ENCODE measurements at regions not wholly inside any gene's neighbourhood (a gene's known extent, or its start where the extent isn't known, plus 50 kb on each side); places are given as distances from the start of the nearest gene placed in this dataset.

DNA sequence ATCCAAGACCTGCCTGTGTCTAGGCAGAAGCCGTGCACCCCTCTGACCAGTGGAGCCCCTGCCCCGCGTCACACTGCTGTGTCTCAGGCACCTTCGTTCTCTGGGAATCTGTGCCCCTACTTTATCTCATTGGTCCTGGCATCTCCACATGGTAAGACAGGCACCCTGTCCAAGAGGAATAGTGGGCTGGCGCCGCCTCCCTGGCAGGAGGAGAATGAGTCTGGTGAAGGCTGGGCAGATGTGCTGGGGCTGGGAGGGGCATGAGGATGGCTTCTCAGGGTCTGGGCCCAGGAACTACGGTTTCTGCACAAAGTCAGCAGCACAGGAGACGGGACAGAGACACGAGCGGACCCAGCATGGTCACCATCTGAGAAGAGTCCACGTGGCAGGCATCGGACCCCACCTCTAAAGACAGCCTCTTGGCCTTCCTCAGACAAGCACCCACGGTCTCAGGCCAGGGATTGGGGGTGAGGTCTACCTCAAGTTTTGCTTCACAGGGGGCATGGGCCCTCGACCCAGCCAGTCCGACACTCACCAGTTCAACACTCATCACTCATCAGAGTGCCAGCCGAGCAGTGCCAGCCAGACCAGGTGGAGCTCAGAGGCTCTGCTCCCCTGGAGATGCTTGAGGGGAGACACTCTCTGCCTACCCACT, 306.7 kb downstream of the ADGRD1 start:
- 78 to 79% methylated on average over 13 to 16 of the region's 16 CpGs for WGBS, 2 donors
- no peak for DNase-seq
- TF ChIP-seq, protein P1, sequence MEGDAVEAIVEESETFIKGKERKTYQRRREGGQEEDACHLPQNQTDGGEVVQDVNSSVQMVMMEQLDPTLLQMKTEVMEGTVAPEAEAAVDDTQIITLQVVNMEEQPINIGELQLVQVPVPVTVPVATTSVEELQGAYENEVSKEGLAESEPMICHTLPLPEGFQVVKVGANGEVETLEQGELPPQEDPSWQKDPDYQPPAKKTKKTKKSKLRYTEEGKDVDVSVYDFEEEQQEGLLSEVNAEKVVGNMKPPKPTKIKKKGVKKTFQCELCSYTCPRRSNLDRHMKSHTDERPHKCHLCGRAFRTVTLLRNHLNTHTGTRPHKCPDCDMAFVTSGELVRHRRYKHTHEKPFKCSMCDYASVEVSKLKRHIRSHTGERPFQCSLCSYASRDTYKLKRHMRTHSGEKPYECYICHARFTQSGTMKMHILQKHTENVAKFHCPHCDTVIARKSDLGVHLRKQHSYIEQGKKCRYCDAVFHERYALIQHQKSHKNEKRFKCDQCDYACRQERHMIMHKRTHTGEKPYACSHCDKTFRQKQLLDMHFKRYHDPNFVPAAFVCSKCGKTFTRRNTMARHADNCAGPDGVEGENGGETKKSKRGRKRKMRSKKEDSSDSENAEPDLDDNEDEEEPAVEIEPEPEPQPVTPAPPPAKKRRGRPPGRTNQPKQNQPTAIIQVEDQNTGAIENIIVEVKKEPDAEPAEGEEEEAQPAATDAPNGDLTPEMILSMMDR (IDR thresholded peaks at IDR 0.05) = no peak
- no peak for TF ChIP-seq POLR2A (IDR thresholded peaks at IDR 0.05)
- no peaks in the 10 kb centered on the region for H3K27me3 ChIP-seq
- no peaks in the 10 kb centered on the region for H3K36me3 ChIP-seq
- no peak overlapping the region for H3K27ac ChIP-seq
- intact Hi-C loops (cut with DNase I) = no loop called here
- peaks cover 11 to 15% of the 10 kb centered on the region in 2 donors for H3K4me1 ChIP-seq
- no peak overlapping the region for H3K4me3 ChIP-seq (replicated peaks in 1 of 3)
- no peaks in the 10 kb centered on the region for H3K9me3 ChIP-seq

DNA sequence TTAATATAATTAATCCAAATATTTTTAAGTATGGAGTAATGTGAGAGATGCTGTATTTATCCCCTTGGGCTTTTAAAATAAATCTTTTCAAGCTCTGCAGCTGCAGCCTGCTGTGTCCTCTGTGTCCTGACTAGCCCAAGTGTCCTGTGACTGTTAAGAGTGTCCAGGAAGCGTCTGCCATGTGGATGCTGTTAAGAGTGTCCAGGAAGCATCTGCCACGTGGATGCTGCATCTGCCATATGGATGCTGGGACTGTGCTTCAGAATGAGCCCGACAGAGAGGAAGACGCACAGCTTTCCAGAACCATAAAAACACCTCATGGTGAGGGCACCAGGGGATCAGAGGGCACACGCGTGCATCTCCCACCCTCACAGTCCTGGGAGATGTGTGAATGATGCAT, 307.2 kb downstream of the ADGRD1 start:
- WGBS, 2 donors = 76 to 80% methylated on average over 6 of the region's 6 CpGs
- Histone ChIP-seq H3K36me3 (no peaks in the 10 kb centered on the region), H3K27me3 (no peaks in the 10 kb centered on the region), H3K9me3 (no peaks in the 10 kb centered on the region), H3K4me3 (replicated peaks in 1 of 3) (no peak overlapping the region), H3K4me1 (peaks cover 11 to 17% of the 10 kb centered on the region in 2 donors), H3K27ac (no peak overlapping the region)
- no peak for DNase-seq
- TF ChIP-seq, protein P1 (IDR thresholded peaks at IDR 0.05) = no peak
- no peak for TF ChIP-seq POLR2A (IDR thresholded peaks at IDR 0.05)
- intact Hi-C loops (cut with DNase I) = no loop called here

DNA sequence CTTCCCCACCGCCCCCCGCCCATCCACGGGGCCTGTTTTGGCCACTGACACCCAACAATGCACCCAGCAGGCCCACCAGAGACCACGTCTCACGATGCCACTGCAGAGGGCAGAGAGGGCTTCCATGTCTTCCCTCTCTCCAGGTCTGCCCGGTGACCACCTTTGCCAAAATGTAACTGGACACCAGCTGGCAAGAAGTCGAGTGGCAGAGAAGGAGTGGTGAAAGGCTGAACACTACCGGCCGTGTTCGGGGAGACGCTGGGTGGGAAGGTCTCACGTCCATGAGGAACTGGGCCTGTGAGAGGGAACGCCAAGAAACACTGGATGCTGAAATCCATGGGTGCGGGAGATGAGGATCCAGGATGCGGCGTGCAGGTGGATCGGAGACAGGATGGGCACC, 308.2 kb downstream of the ADGRD1 start:
- no peak overlapping the region for H3K4me3 ChIP-seq (replicated peaks in 1 of 3)
- intact Hi-C loops (cut with DNase I) = no loop called here
- H3K9me3 ChIP-seq = no peaks in the 10 kb centered on the region
- peaks cover 11 to 21% of the 10 kb centered on the region in 2 donors for H3K4me1 ChIP-seq
- TF ChIP-seq, protein P1 (IDR thresholded peaks at IDR 0.05) = no peak
- TF ChIP-seq POLR2A (IDR thresholded peaks at IDR 0.05) = no peak
- H3K36me3 ChIP-seq = no peaks in the 10 kb centered on the region
- H3K27ac ChIP-seq = peak overlapping the region in 1 of 3 donors; percentile 17
- no peaks in the 10 kb centered on the region for H3K27me3 ChIP-seq
- 62 to 66% methylated on average over 17 of the region's 17 CpGs for WGBS, 2 donors
- DNase-seq = peak; percentile 69 to 82

DNA sequence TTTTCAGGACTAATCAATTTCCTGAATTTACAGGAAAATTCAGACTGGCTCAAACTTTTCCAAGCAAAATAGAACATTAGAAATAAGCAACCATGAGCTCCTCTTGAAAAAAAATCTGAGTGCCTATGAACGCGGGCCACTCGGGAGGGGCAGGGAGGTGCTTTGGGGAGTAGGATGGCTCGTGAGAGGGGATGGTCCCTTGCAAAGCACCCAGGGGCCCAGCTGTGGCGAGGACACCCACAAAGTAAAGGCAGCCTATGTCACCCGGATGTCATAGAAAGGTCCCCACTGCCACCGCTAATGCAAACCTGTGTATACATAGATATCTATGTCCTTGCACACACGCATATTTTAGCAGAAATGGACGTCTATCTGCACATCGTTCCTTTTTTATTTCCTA, 309.9 kb downstream of the ADGRD1 start:
- DNase-seq = no peak
- 87 to 90% methylated on average over 10 of the region's 10 CpGs for WGBS, 2 donors
- Histone ChIP-seq H3K27ac (peak overlapping the region in 1 of 3 donors; percentile 36), H3K4me1 (peaks cover 15 to 32% of the 10 kb centered on the region in 2 donors), H3K4me3 (replicated peaks in 1 of 3) (no peak overlapping the region), H3K27me3 (no peaks in the 10 kb centered on the region), H3K9me3 (no peaks in the 10 kb centered on the region), H3K36me3 (no peaks in the 10 kb centered on the region)
- intact Hi-C loops (cut with DNase I) = no loop called here
- TF ChIP-seq, protein P1 (IDR thresholded peaks at IDR 0.05) = no peak
- no peak for TF ChIP-seq POLR2A (IDR thresholded peaks at IDR 0.05)

DNA sequence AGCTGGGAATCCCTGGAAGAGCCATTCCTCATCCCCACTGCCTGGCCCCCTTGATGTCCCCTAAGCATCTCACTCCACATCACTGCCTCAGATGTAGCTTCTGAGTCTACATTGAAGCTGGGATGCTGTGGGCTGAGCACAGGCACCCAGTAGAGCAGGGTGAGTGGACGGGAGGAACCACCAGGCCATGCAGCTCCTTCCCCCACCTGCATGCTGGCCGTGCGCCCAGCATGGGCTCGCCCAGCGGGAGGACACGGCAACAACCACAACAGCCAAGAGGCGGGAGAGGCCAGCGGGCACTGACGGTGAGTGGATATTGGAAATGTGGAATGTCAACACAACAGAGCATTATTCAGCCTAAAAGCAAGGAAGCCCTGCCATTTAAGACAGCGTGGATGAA, 310.9 kb downstream of the ADGRD1 start:
- peak in 1 of 2 donors; percentile 44 for TF ChIP-seq POLR2A (IDR thresholded peaks at IDR 0.05)
- TF ChIP-seq, protein P1 (IDR thresholded peaks at IDR 0.05) = peak in 2 of 6 experiments; percentile 21 to 39
- Histone ChIP-seq H3K9me3 (no peaks in the 10 kb centered on the region), H3K27ac (peak overlapping the region; percentile 52 to 95 (median 77)), H3K4me1 (peaks cover 15 to 36% of the 10 kb centered on the region in 2 donors), H3K36me3 (no peaks in the 10 kb centered on the region), H3K27me3 (no peaks in the 10 kb centered on the region), H3K4me3 (replicated peaks in 1 of 3) (no peak overlapping the region)
- WGBS, 2 donors = 25 to 41% methylated on average over 10 of the region's 10 CpGs
- DNase-seq = peak; percentile 96 to 98
- intact Hi-C loops (cut with DNase I) = no loop called here
